Activated naive CD4-positive, alpha-beta T cell treated with anti-CD3 and anti-CD28 coated beads, Interleukin-2, amount 10 ng/mL, durations not matched to agents 7 days and 5 days (primary cell): ENCODE measurements at regions not wholly inside any gene's neighbourhood (a gene's known extent, or its start where the extent isn't known, plus 50 kb on each side); places are given as distances from the start of the nearest gene placed in this dataset.

Experiments used
- CTCF ChIA-PET: fragments of 350-600 bp; sonication (Branson Sonifier 250); formaldehyde crosslinking; loops from one replicate; lab custom pipeline; 2021; ENCODE audit warnings: antibody characterized with exemption; lab: Charles Lee
- DNase-seq: peaks from one replicate; pipeline ENCODE4 v3.0.0-alpha.2; 2020
- H3K27ac Mint-ChIP-seq: one replicate; pipeline ENCODE4 v1.8.0; 2021; ENCODE audit warnings: mild to moderate bottlenecking, moderate library complexity, mixed read lengths
- H3K27me3 Mint-ChIP-seq: one replicate; pipeline ENCODE4 v1.8.0; 2021; ENCODE audit warnings: mild to moderate bottlenecking, mixed read lengths
- H3K36me3 Mint-ChIP-seq: one replicate; pipeline ENCODE4 v1.8.0; 2021; ENCODE audit warnings: mixed read lengths
- H3K4me1 Mint-ChIP-seq: one replicate; pipeline ENCODE4 v1.8.0; 2021; ENCODE audit warnings: mixed read lengths
- H3K4me3 Mint-ChIP-seq: one replicate; pipeline ENCODE4 v1.8.0; 2021; ENCODE audit warnings: mild to moderate bottlenecking, moderate library complexity, mixed read lengths
- H3K9me3 Mint-ChIP-seq: one replicate; pipeline ENCODE4 v1.8.0; 2021; ENCODE audit warnings: mixed read lengths

GRCh38 chr1:88039240-88039639 is 644.8 kb upstream of the PKN2 start:
- Mint-ChIP-seq H3K36me3 (no peaks in the 10 kb centered on the region), H3K9me3 (no peaks in the 10 kb centered on the region), H3K27ac (no peak overlapping the region), H3K27me3 (no peaks in the 10 kb centered on the region), H3K4me1 (no peaks in the 10 kb centered on the region), H3K4me3 (no peak overlapping the region)
- CTCF ChIA-PET = no interaction called here
- DNase-seq = no peak

- Mint-ChIP-seq H3K36me3 (no peaks in the 10 kb centered on the region), H3K9me3 (no peaks in the 10 kb centered on the region), H3K27me3 (no peaks in the 10 kb centered on the region), H3K4me1 (no peaks in the 10 kb centered on the region), H3K27ac (no peak overlapping the region), H3K4me3 (no peak overlapping the region)
- CTCF ChIA-PET = no interaction called here
- no peak for DNase-seq
Observed at GRCh38 chr1:88043834-88044233, 640.2 kb upstream of the PKN2 start.

GRCh38 chr1:88052167-88052566 is 631.9 kb upstream of the PKN2 start:
- Mint-ChIP-seq H3K27ac (no peak overlapping the region), H3K4me1 (no peaks in the 10 kb centered on the region), H3K36me3 (no peaks in the 10 kb centered on the region), H3K27me3 (peaks cover 5% of the 10 kb centered on the region), H3K4me3 (no peak overlapping the region), H3K9me3 (no peaks in the 10 kb centered on the region)
- DNase-seq = no peak
- CTCF ChIA-PET = no interaction called here

- DNase-seq = no peak
- Mint-ChIP-seq H3K4me1 (no peaks in the 10 kb centered on the region), H3K4me3 (no peak overlapping the region), H3K36me3 (no peaks in the 10 kb centered on the region), H3K27ac (no peak overlapping the region), H3K27me3 (peaks cover 5% of the 10 kb centered on the region), H3K9me3 (no peaks in the 10 kb centered on the region)
- CTCF ChIA-PET = no interaction called here
Observed at GRCh38 chr1:88053065-88053464, 631.0 kb upstream of the PKN2 start.

GRCh38 chr1:88056881-88057280 is 627.2 kb upstream of the PKN2 start:
- Mint-ChIP-seq H3K4me3 (no peak overlapping the region), H3K27me3 (peaks cover 5% of the 10 kb centered on the region), H3K4me1 (no peaks in the 10 kb centered on the region), H3K36me3 (no peaks in the 10 kb centered on the region), H3K9me3 (no peaks in the 10 kb centered on the region), H3K27ac (no peak overlapping the region)
- CTCF ChIA-PET = interaction anchor here (0.6 kb wide), 1 partner anchor 247 kb away, joined by 3 read pairs; no protein-coding TSS in a partner anchor
- no peak for DNase-seq

- H3K36me3 Mint-ChIP-seq = no peaks in the 10 kb centered on the region
- no peak overlapping the region for H3K27ac Mint-ChIP-seq
- H3K9me3 Mint-ChIP-seq = no peaks in the 10 kb centered on the region
- H3K27me3 Mint-ChIP-seq = peaks cover 5% of the 10 kb centered on the region
- H3K4me3 Mint-ChIP-seq = no peak overlapping the region
- CTCF ChIA-PET = no interaction called here
- no peak for DNase-seq
- H3K4me1 Mint-ChIP-seq = no peaks in the 10 kb centered on the region
Observed at GRCh38 chr1:88058205-88058604, 625.9 kb upstream of the PKN2 start.

- DNase-seq = no peak
- no peaks in the 10 kb centered on the region for H3K9me3 Mint-ChIP-seq
- H3K36me3 Mint-ChIP-seq = no peaks in the 10 kb centered on the region
- no peaks in the 10 kb centered on the region for H3K4me1 Mint-ChIP-seq
- H3K27ac Mint-ChIP-seq = no peak overlapping the region
- CTCF ChIA-PET = interaction anchor here (1.4 kb wide), 1 partner anchor 768 kb away, joined by 3 read pairs; no protein-coding TSS in a partner anchor
- no peaks in the 10 kb centered on the region for H3K27me3 Mint-ChIP-seq
- no peak overlapping the region for H3K4me3 Mint-ChIP-seq
Observed at GRCh38 chr1:88060112-88060673, 623.9 kb upstream of the PKN2 start.

GRCh38 chr1:88060750-88061491 is 623.2 kb upstream of the PKN2 start:
- CTCF ChIA-PET = interaction anchor here (1.4 kb wide), 1 partner anchor 768 kb away, joined by 3 read pairs; no protein-coding TSS in a partner anchor
- H3K27me3 Mint-ChIP-seq = no peaks in the 10 kb centered on the region
- no peaks in the 10 kb centered on the region for H3K9me3 Mint-ChIP-seq
- no peaks in the 10 kb centered on the region for H3K4me1 Mint-ChIP-seq
- H3K4me3 Mint-ChIP-seq = no peak overlapping the region
- H3K27ac Mint-ChIP-seq = no peak overlapping the region
- DNase-seq = no peak
- no peaks in the 10 kb centered on the region for H3K36me3 Mint-ChIP-seq

GRCh38 chr1:88061492-88062177 is 622.4 kb upstream of the PKN2 start:
- H3K36me3 Mint-ChIP-seq = no peaks in the 10 kb centered on the region
- DNase-seq = peak; percentile 34
- CTCF ChIA-PET = interaction anchor here (1.4 kb wide), 1 partner anchor 769 kb away, joined by 3 read pairs; no protein-coding TSS in a partner anchor
- no peak overlapping the region for H3K4me3 Mint-ChIP-seq
- no peak overlapping the region for H3K27ac Mint-ChIP-seq
- H3K4me1 Mint-ChIP-seq = no peaks in the 10 kb centered on the region
- H3K9me3 Mint-ChIP-seq = no peaks in the 10 kb centered on the region
- no peaks in the 10 kb centered on the region for H3K27me3 Mint-ChIP-seq

- Mint-ChIP-seq H3K36me3 (no peaks in the 10 kb centered on the region), H3K27me3 (no peaks in the 10 kb centered on the region), H3K4me1 (no peaks in the 10 kb centered on the region), H3K4me3 (no peak overlapping the region), H3K9me3 (no peaks in the 10 kb centered on the region), H3K27ac (no peak overlapping the region)
- no peak for DNase-seq
- CTCF ChIA-PET = interaction anchor here (0.6 kb wide), 1 partner anchor 16 kb away, joined by 3 read pairs; no protein-coding TSS in a partner anchor
Observed at GRCh38 chr1:88062650-88063153, 621.4 kb upstream of the PKN2 start.

GRCh38 chr1:88063605-88064004 is 620.5 kb upstream of the PKN2 start:
- H3K27me3 Mint-ChIP-seq = no peaks in the 10 kb centered on the region
- no peaks in the 10 kb centered on the region for H3K4me1 Mint-ChIP-seq
- DNase-seq = no peak
- no peaks in the 10 kb centered on the region for H3K9me3 Mint-ChIP-seq
- no peak overlapping the region for H3K4me3 Mint-ChIP-seq
- CTCF ChIA-PET = no interaction called here
- no peaks in the 10 kb centered on the region for H3K36me3 Mint-ChIP-seq
- no peak overlapping the region for H3K27ac Mint-ChIP-seq

- H3K27ac Mint-ChIP-seq = no peak overlapping the region
- no peaks in the 10 kb centered on the region for H3K9me3 Mint-ChIP-seq
- DNase-seq = no peak
- no peaks in the 10 kb centered on the region for H3K4me1 Mint-ChIP-seq
- no peaks in the 10 kb centered on the region for H3K36me3 Mint-ChIP-seq
- no peaks in the 10 kb centered on the region for H3K27me3 Mint-ChIP-seq
- no peak overlapping the region for H3K4me3 Mint-ChIP-seq
- CTCF ChIA-PET = no interaction called here
Observed at GRCh38 chr1:88068407-88068960, 615.6 kb upstream of the PKN2 start.

- H3K4me1 Mint-ChIP-seq = no peaks in the 10 kb centered on the region
- H3K9me3 Mint-ChIP-seq = no peaks in the 10 kb centered on the region
- DNase-seq = no peak
- no peaks in the 10 kb centered on the region for H3K27me3 Mint-ChIP-seq
- CTCF ChIA-PET = no interaction called here
- H3K4me3 Mint-ChIP-seq = no peak overlapping the region
- H3K36me3 Mint-ChIP-seq = no peaks in the 10 kb centered on the region
- H3K27ac Mint-ChIP-seq = no peak overlapping the region
Observed at GRCh38 chr1:88070956-88071355, 613.1 kb upstream of the PKN2 start.

- no peak overlapping the region for H3K4me3 Mint-ChIP-seq
Observed at GRCh38 chr1:88074661-88075060, 609.4 kb upstream of the PKN2 start.

More at GRCh38 chr1:88074661-88075060, 609.4 kb upstream of the PKN2 start:
- H3K36me3 Mint-ChIP-seq = no peaks in the 10 kb centered on the region
- CTCF ChIA-PET = no interaction called here
- no peaks in the 10 kb centered on the region for H3K4me1 Mint-ChIP-seq
- H3K27ac Mint-ChIP-seq = no peak overlapping the region
- H3K27me3 Mint-ChIP-seq = no peaks in the 10 kb centered on the region
- no peaks in the 10 kb centered on the region for H3K9me3 Mint-ChIP-seq
- DNase-seq = no peak
